Spleen (tissue), 11 donors: ENCODE measurements at regions not wholly inside any gene's neighbourhood (a gene's known extent, or its start where the extent isn't known, plus 50 kb on each side); places are given as distances from the start of the nearest gene placed in this dataset.
"Not testable (repeated sequence)": the region's sequence is repeated elsewhere in the genome, so short reads cannot be mapped to it uniquely, and the experiment has no call there.

Experiments
- DNase-seq: peaks from one replicate; pipeline ENCODE4 v3.0.0-alpha.2; 2020
- H3K27ac ChIP-seq, 8 donors: fragments of 200-600 bp; sonication (generic) in 7 of 8; 1 replicate in 4 of 8; 2 replicates in 4 of 8; pipeline versions ENCODE4 v1.5.0 to v1.8.0; 2016 to 2021; ENCODE audit warnings: inconsistent platforms in 4 of 8, mild to moderate bottlenecking in 4 of 8, moderate library complexity in 1 of 8
- H3K27me3 ChIP-seq, 7 donors: fragments of 200-600 bp; sonication (generic) in 6 of 7; replicated peaks in 1 of 7; 1 replicate in 4 of 7; 2 replicates in 3 of 7; pipeline versions ENCODE4 v1.5.0 to v1.8.0; 2016 to 2021; ENCODE audit warnings: inconsistent platforms in 3 of 7, mild to moderate bottlenecking in 1 of 7
- H3K36me3 ChIP-seq, 6 donors: fragments of 200-600 bp; sonication (generic) in 5 of 6; 1 replicate in 4 of 6; 2 replicates in 2 of 6; pipeline versions ENCODE4 v1.5.0 to v1.8.0; 2016 to 2021; ENCODE audit warnings: inconsistent platforms in 2 of 6
- H3K4me1 ChIP-seq, 6 donors: fragments of 200-600 bp; sonication (generic) in 5 of 6; 1 replicate in 3 of 6; 2 replicates in 3 of 6; pipeline versions ENCODE4 v1.5.0 to v1.8.0; 2016 to 2021; ENCODE audit warnings: inconsistent platforms in 3 of 6
- H3K4me3 ChIP-seq, 8 donors: fragments of 200-600 bp; sonication (generic) in 7 of 8; 1 replicate in 4 of 8; 2 replicates in 4 of 8; pipeline versions ENCODE4 v1.5.0 to v1.8.0; 2016 to 2021; ENCODE audit warnings: inconsistent platforms in 4 of 8, mild to moderate bottlenecking in 4 of 8, moderate library complexity in 2 of 8
- H3K9me3 ChIP-seq, 8 donors: fragments of 200-600 bp; sonication (generic) in 7 of 8; 1 replicate in 4 of 8; 2 replicates in 4 of 8; pipeline versions ENCODE4 v1.5.0 to v1.8.0; 2016 to 2021; ENCODE audit warnings: inconsistent platforms in 4 of 8
- CTCF ChIP-seq, 11 experiments: fragments of 200-600 bp in 7 of 11; fragments of 450-650 bp in 4 of 11; sonication (generic) in 4 of 11; IDR thresholded peaks in 8 of 11; conservative IDR thresholded peaks in 3 of 11; 1 replicate in 7 of 11; 2 replicates in 4 of 11; pipeline versions ENCODE4 v1.4.0 to v1.8.0; 2016 to 2021; ENCODE audit warnings: antibody characterized with exemption in 11 of 11, inconsistent platforms in 4 of 11, mild to moderate bottlenecking in 1 of 11
- POLR2A ChIP-seq, 3 donors: fragments of 450-650 bp; IDR thresholded peaks; one replicate each; pipeline ENCODE4 v1.5.1; 2017; ENCODE audit warnings: antibody characterized with exemption in 3 of 3, mild to moderate bottlenecking in 1 of 3
- POLR2AphosphoS5 ChIP-seq, 3 donors: sonication (generic); formaldehyde crosslinking; IDR thresholded peaks; one replicate each; pipeline ENCODE4 v1.5.1; 2017; ENCODE audit warnings: antibody characterized with exemption in 3 of 3
- WGBS, 5 donors: extraction: QIAGEN DNeasy Blood & Tissue Kit in 3 of 5; methylation state at CpG; one replicate each; pipeline versions ENCODE4 v1.1.5 to v1.1.7; 2013 to 2018; 5-methylcytosine and 5-hydroxymethylcytosine counted together
- intact Hi-C: fragments of 100-400 bp; cut with DNase I; formaldehyde crosslinking; loops from one replicate; pipeline ENCODE4 v1.15.0; 2023; ENCODE audit warnings: low total_unique reads
- donor health status: healthy with polysubstance abuse.
- donor health status: DM: no; HTN: no; CAD: no; lungs with moderate emphysema.
- donor health status: DM: no; HTN: no; CAD: no.
- donor health status: Bipolar disorder and iron deficiency.
- donor health status: healthy.
- donor health status: DM: no; HTN: no; CAD: no.
- donor health status: DM: yes; HTN: yes; CAD: no.

GRCh38 chr6:144379356-144379755 is 94.2 kb downstream of the UTRN start:
- peaks cover 8 to 80% (median 49%) of the 10 kb centered on the region in 6 donors for H3K4me1 ChIP-seq
- intact Hi-C loops, result no loop called here
- DNase-seq, result no peak
- peaks cover 0 to 19% (median 0%) of the 10 kb centered on the region in 6 donors for H3K36me3 ChIP-seq
- H3K9me3 ChIP-seq, result peaks cover 0 to 19% (median 11%) of the 10 kb centered on the region in 8 donors
- TF ChIP-seq POLR2AphosphoS5 (IDR thresholded peaks at IDR 0.05) (peak in 1 of 3 donors; percentile 12), POLR2A (IDR thresholded peaks at IDR 0.05) (no peak)
- H3K4me3 ChIP-seq, result no peak overlapping the region
- peak overlapping the region in 4 of 8 donors; percentile 22 to 66 (median 46) for H3K27ac ChIP-seq
- WGBS, 5 donors, result 80 to 85% (median 82%) methylated on average over 7 of the region's 7 CpGs
- no peaks in the 10 kb centered on the region for H3K27me3 ChIP-seq

GRCh38 chr6:144381499-144381898 is 96.4 kb downstream of the UTRN start:
- H3K27me3 ChIP-seq, H3K4me3 ChIP-seq, DNase-seq, H3K27ac ChIP-seq, intact Hi-C loops, H3K36me3 ChIP-seq: not testable (repeated sequence)
- H3K9me3 ChIP-seq, result peaks cover 0 to 19% (median 11%) of the 10 kb centered on the region in 8 donors
- peaks cover 8 to 78% (median 42%) of the 10 kb centered on the region in 6 donors for H3K4me1 ChIP-seq
- WGBS, 5 donors, result 95 to 100% (median 98%) methylated on average over 2 of the region's 2 CpGs

GRCh38 chr6:144383336-144383735 is 98.2 kb downstream of the UTRN start:
- WGBS, 5 donors, result 96 to 100% (median 99%) methylated on average over 2 of the region's 2 CpGs
- no peaks in the 10 kb centered on the region for H3K27me3 ChIP-seq

GRCh38 chr6:144384427-144384826 is 99.3 kb downstream of the UTRN start:
- Histone ChIP-seq H3K27ac (no peak overlapping the region), H3K4me3 (no peak overlapping the region), H3K9me3 (peaks cover 0 to 19% (median 11%) of the 10 kb centered on the region in 8 donors), H3K27me3 (no peaks in the 10 kb centered on the region), H3K36me3 (peaks cover 0 to 32% (median 0%) of the 10 kb centered on the region in 6 donors), H3K4me1 (peaks cover 0 to 77% (median 25%) of the 10 kb centered on the region in 6 donors)
- intact Hi-C loops, result no loop called here
- DNase-seq, result no peak
- WGBS, 5 donors, result 93 to 97% (median 96%) methylated on average over 4 of the region's 4 CpGs
- TF ChIP-seq CTCF (IDR thresholded peaks at IDR 0.05 in 8 of 11, conservative IDR thresholded peaks at IDR 0.05 in 3 of 11) (no peak), POLR2A (IDR thresholded peaks at IDR 0.05) (no peak), POLR2AphosphoS5 (IDR thresholded peaks at IDR 0.05) (no peak)

More at GRCh38 chr6:144383336-144383735, 98.2 kb downstream of the UTRN start:
- no peak for DNase-seq
- peaks cover under 1 to 77% (median 36%) of the 10 kb centered on the region in 6 donors for H3K4me1 ChIP-seq
- intact Hi-C loops, result no loop called here
- H3K9me3 ChIP-seq, result peaks cover 0 to 19% (median 11%) of the 10 kb centered on the region in 8 donors
- H3K27ac ChIP-seq, result no peak overlapping the region
- peaks cover 0 to 22% (median 0%) of the 10 kb centered on the region in 6 donors for H3K36me3 ChIP-seq
- no peak overlapping the region for H3K4me3 ChIP-seq
- TF ChIP-seq CTCF (IDR thresholded peaks at IDR 0.05 in 8 of 11, conservative IDR thresholded peaks at IDR 0.05 in 3 of 11) (no peak), POLR2A (IDR thresholded peaks at IDR 0.05) (no peak), POLR2AphosphoS5 (IDR thresholded peaks at IDR 0.05) (no peak)

GRCh38 chr6:144389474-144389873 is 104.3 kb downstream of the UTRN start:
- H3K9me3 ChIP-seq, H3K27me3 ChIP-seq, DNase-seq, H3K27ac ChIP-seq, intact Hi-C loops, H3K4me3 ChIP-seq: not testable (repeated sequence)
- Histone ChIP-seq H3K4me1 (peaks cover 0 to 69% (median 16%) of the 10 kb centered on the region in 6 donors), H3K36me3 (peaks cover 0 to 35% (median 0%) of the 10 kb centered on the region in 6 donors)
- WGBS, 5 donors, result 85 to 95% (median 93%) methylated on average over 7 of the region's 7 CpGs
